Endothelial cell of umbilical vein (primary cell): ENCODE measurements at regions not wholly inside any gene's neighbourhood (a gene's known extent, or its start where the extent isn't known, plus 50 kb on each side); places are given as distances from the start of the nearest gene placed in this dataset.

Experiments used
- BruUV-seq: library from RNA; stranded (reverse); fragments of 400-500 nt; replicated peaks from 2 replicates; lab custom pipeline; 2021; lab: Mats Ljungman, UMichigan
- CTCF ChIA-PET: fragments of 300-600, 350-600 bp; sonication (Branson Sonifier 250); formaldehyde crosslinking; loops from one replicate; lab custom pipeline; 2021; ENCODE audit warnings: antibody characterized with exemption, inconsistent platforms; lab: Charles Lee
- POLR2A ChIA-PET: fragments of 300-600, 350-600 bp; sonication (Branson Sonifier 250); formaldehyde crosslinking; loops from one replicate; lab custom pipeline; 2021; ENCODE audit warnings: antibody characterized with exemption, inconsistent platforms; lab: Charles Lee
- DNase-seq: peaks from one replicate; pipeline ENCODE4 v3.0.0-alpha.2; 2011; ENCODE audit warnings: low read depth, low spot score
- FAIRE-seq: peaks from 2 replicates; lab custom pipeline; 2011; peaks lifted over from hg19 to GRCh38; lab: Jason Lieb, UNC
- H2AFZ ChIP-seq: 2 replicates; pipeline ENCODE4 v1.6.0; 2012; ENCODE audit warnings: low read depth, low read length, control low read depth, inconsistent platforms
- H3K27ac ChIP-seq: 2 replicates; pipeline ENCODE4 v1.5.1; 2011; ENCODE audit warnings: low read depth, mild to moderate bottlenecking, control low read depth, low read length, moderate library complexity; ENCODE audit not compliant: insufficient read depth
- H3K27me3 ChIP-seq, 2 experiments: 2 replicates each; pipeline versions ENCODE4 v1.6.0 to v1.6.1; 2011; ENCODE audit warnings: low read length in 2 of 2, mixed read lengths in 1 of 2; ENCODE audit not compliant: control insufficient read depth in 2 of 2, insufficient read depth in 2 of 2
- H3K36me3 ChIP-seq, 2 experiments: 2 replicates in 1 of 2; 3 replicates in 1 of 2; pipeline ENCODE4 v1.5.1; 2011; ENCODE audit warnings: low read length in 2 of 2, mild to moderate bottlenecking in 1 of 2, moderate library complexity in 1 of 2; ENCODE audit not compliant: control insufficient read depth in 2 of 2, insufficient read depth in 2 of 2; ENCODE audit errors: extremely low read depth in 1 of 2
- H3K4me1 ChIP-seq: 3 replicates; pipeline ENCODE4 v1.5.1; 2011; ENCODE audit warnings: mild to moderate bottlenecking, low read length; ENCODE audit not compliant: control insufficient read depth, insufficient read depth; ENCODE audit errors: extremely low read depth
- H3K4me2 ChIP-seq: 2 replicates; pipeline ENCODE4 v1.6.1; 2011; ENCODE audit warnings: low read length, control low read depth, mixed read lengths; ENCODE audit not compliant: insufficient read depth
- H3K4me3 ChIP-seq, 3 experiments: fragments of 200-600 bp in 1 of 3; sonication (generic), shearing (Covaris generic) in 1 of 3; replicated peaks in 1 of 3; 2 replicates each; pipeline ENCODE4 v1.5.1; 2011 to 2016; ENCODE audit warnings: control low read depth in 3 of 3, low read length in 3 of 3, mild to moderate bottlenecking in 2 of 3, inconsistent platforms in 1 of 3, low read depth in 1 of 3, moderate library complexity in 1 of 3; ENCODE audit not compliant: insufficient read depth in 1 of 3
- H3K79me2 ChIP-seq: 2 replicates; pipeline ENCODE4 v1.6.0; 2012; ENCODE audit warnings: low read length, inconsistent platforms; ENCODE audit not compliant: control insufficient read depth, insufficient read depth
- H3K9ac ChIP-seq: replicated peaks from 2 replicates; pipeline ENCODE3; 2011; ENCODE audit warnings: low read length, control low read depth; ENCODE audit not compliant: insufficient read depth; ENCODE audit errors: extremely low read depth
- H3K9me1 ChIP-seq: replicated peaks from 3 replicates; pipeline ENCODE4 v1.6.0; 2011; ENCODE audit warnings: mild to moderate bottlenecking, low read length; ENCODE audit not compliant: control insufficient read depth, insufficient read depth; ENCODE audit errors: extremely low read depth
- H3K9me3 ChIP-seq: replicated peaks from 2 replicates; pipeline ENCODE4 v1.5.1; 2012; ENCODE audit warnings: low read length, inconsistent platforms; ENCODE audit not compliant: control insufficient read depth, insufficient read depth
- H4K20me1 ChIP-seq: replicated peaks from 2 replicates; pipeline ENCODE3; 2011; ENCODE audit warnings: mild to moderate bottlenecking, low read length; ENCODE audit not compliant: control insufficient read depth, insufficient read depth; ENCODE audit errors: extremely low read depth
- EZH2 ChIP-seq: IDR thresholded peaks from 2 replicates; pipeline ENCODE4 v1.6.1; 2012; ENCODE audit warnings: borderline replicate concordance, low read depth, mild to moderate bottlenecking, moderate library complexity, low read length, inconsistent platforms; ENCODE audit not compliant: severe bottlenecking
- FOS ChIP-seq: IDR thresholded peaks from 2 replicates; pipeline ENCODE4 v1.6.1; 2011; ENCODE audit warnings: mild to moderate bottlenecking, low read length, moderate library complexity, borderline replicate concordance; ENCODE audit not compliant: insufficient read depth
- GATA2 ChIP-seq: IDR thresholded peaks from 2 replicates; pipeline ENCODE4 v1.7.0; 2011; ENCODE audit warnings: low read depth, mild to moderate bottlenecking, moderate library complexity, mixed read lengths, low read length; ENCODE audit not compliant: insufficient read length, insufficient read depth
- JUN ChIP-seq: IDR thresholded peaks from 2 replicates; pipeline ENCODE4 v1.6.1; 2011; ENCODE audit warnings: borderline replicate concordance, low read depth; ENCODE audit not compliant: insufficient read length, insufficient read depth
- MYC ChIP-seq: IDR thresholded peaks from one replicate; pipeline ENCODE4 v1.6.1; 2011; ENCODE audit warnings: mild to moderate bottlenecking, low read depth, low read length
- POLR2A ChIP-seq: IDR thresholded peaks from 2 replicates; pipeline ENCODE4 v1.6.1; 2012; ENCODE audit warnings: low read depth, mild to moderate bottlenecking, control low read depth, low read length
- POLR2AphosphoS5 ChIP-seq: IDR thresholded peaks from 2 replicates; pipeline ENCODE4 v1.6.1; 2012; ENCODE audit warnings: low read depth, mild to moderate bottlenecking, control low read depth, low read length, moderate library complexity; ENCODE audit not compliant: insufficient read depth
- dilution Hi-C: fragments of 300-500 bp; cut with MboI; formaldehyde crosslinking; loops from one replicate; pipeline ENCODE4 v1.15.0; 2019; ENCODE audit warnings: low sequenced_read_pairs; ENCODE audit not compliant: extremely low pct_ligation_motif_present
- intact Hi-C: fragments of 100-400 bp; cut with micrococcal nuclease; formaldehyde crosslinking; loops from one replicate; pipeline ENCODE4 v1.10.0; 2022
- TF ChIP-seq, protein P1 (sequence below), 2 donors: IDR thresholded peaks; 1 replicate in 1 of 2; 2 replicates in 1 of 2; pipeline ENCODE4 v1.5.1; 2011; ENCODE audit warnings: low read length in 2 of 2, mild to moderate bottlenecking in 2 of 2, moderate library complexity in 2 of 2, control low read depth in 1 of 2, inconsistent platforms in 1 of 2, low read depth in 1 of 2; ENCODE audit not compliant: insufficient read depth in 1 of 2; ENCODE audit errors: extremely low read depth in 1 of 2
- TF ChIP-seq, protein P2 (sequence below): IDR thresholded peaks from 2 replicates; pipeline ENCODE4 v1.6.1; 2011; ENCODE audit not compliant: insufficient read depth, insufficient read length

DNA sequence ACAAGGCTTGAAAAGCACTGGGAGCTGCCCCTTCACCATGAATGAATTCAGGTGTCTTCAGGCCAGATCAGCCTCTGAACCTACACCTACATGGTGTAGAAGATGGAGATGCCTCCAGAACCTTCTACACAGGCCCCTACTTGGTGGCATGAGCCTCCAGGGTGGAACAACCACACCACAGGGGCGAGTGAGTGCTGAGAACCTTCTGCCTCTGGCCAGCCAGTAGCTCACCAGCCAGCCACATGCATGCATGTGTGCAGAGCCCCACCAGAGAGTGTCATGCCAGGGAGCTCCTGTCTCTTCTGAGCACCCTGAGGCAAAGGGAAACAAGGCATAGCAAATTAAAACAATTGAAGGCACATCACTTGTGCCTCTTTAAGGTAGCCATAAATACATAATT lies 161.8 kb upstream of the TOPAZ1 start:
- H3K9me3 ChIP-seq = no peaks in the 10 kb centered on the region
- no peak overlapping the region for H3K4me2 ChIP-seq
- H3K4me3 ChIP-seq = no peak overlapping the region
- no peaks in the 10 kb centered on the region for H3K79me2 ChIP-seq
- CTCF ChIA-PET = interaction anchor here (0.9 to 2.0 kb wide), 2 partner anchors 224 to 1118 kb away, joined by 3 to 4 read pairs; no protein-coding TSS in a partner anchor
- H3K9me1 ChIP-seq = no peaks in the 10 kb centered on the region
- dilution Hi-C loops (no loop called here), intact Hi-C loops (no loop called here)
- FAIRE-seq = no peak
- no peaks in the 10 kb centered on the region for H3K4me1 ChIP-seq
- H3K27ac ChIP-seq = no peak overlapping the region
- no peaks in the 10 kb centered on the region for H3K36me3 ChIP-seq
- BruUV-seq = no TSS peak
- H2AFZ ChIP-seq = no peak overlapping the region
- DNase-seq = no peak
- POLR2A ChIA-PET = no interaction called here
- H3K27me3 ChIP-seq = no peaks in the 10 kb centered on the region
- no peak overlapping the region for H3K9ac ChIP-seq
- TF ChIP-seq, protein P1, sequence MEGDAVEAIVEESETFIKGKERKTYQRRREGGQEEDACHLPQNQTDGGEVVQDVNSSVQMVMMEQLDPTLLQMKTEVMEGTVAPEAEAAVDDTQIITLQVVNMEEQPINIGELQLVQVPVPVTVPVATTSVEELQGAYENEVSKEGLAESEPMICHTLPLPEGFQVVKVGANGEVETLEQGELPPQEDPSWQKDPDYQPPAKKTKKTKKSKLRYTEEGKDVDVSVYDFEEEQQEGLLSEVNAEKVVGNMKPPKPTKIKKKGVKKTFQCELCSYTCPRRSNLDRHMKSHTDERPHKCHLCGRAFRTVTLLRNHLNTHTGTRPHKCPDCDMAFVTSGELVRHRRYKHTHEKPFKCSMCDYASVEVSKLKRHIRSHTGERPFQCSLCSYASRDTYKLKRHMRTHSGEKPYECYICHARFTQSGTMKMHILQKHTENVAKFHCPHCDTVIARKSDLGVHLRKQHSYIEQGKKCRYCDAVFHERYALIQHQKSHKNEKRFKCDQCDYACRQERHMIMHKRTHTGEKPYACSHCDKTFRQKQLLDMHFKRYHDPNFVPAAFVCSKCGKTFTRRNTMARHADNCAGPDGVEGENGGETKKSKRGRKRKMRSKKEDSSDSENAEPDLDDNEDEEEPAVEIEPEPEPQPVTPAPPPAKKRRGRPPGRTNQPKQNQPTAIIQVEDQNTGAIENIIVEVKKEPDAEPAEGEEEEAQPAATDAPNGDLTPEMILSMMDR (IDR thresholded peaks at IDR 0.05; ENCODE audit: extremely low read depth in 1 of 2, insufficient read depth in 1 of 2, low read depth in 1 of 2, low read length in 2 of 2) = no peak
- TF ChIP-seq, protein P2, sequence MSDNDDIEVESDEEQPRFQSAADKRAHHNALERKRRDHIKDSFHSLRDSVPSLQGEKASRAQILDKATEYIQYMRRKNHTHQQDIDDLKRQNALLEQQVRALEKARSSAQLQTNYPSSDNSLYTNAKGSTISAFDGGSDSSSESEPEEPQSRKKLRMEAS = no peak
- TF ChIP-seq EZH2 (no peak), GATA2 (no peak), MYC (no peak), JUN (no peak), FOS (no peak), POLR2AphosphoS5 (no peak), POLR2A (no peak)
- H4K20me1 ChIP-seq = no peaks in the 10 kb centered on the region
